HUES64 (cell line): ENCODE measurements at regions not wholly inside any gene's neighbourhood (a gene's known extent, or its start where the extent isn't known, plus 50 kb on each side); places are given as distances from the start of the nearest gene placed in this dataset.

Experiments used
- H3K27ac ChIP-seq: 2 replicates; pipeline ENCODE4 v1.7.0; 2013; ENCODE audit warnings: low read depth, low read length, inconsistent platforms
- H3K27me3 ChIP-seq: 2 replicates; pipeline ENCODE4 v1.6.1; 2013; ENCODE audit warnings: mild to moderate bottlenecking, low read length; ENCODE audit not compliant: insufficient read depth
- H3K36me3 ChIP-seq: 2 replicates; pipeline ENCODE4 v1.6.1; 2013; ENCODE audit warnings: mild to moderate bottlenecking, low read length; ENCODE audit not compliant: insufficient read depth
- H3K4me1 ChIP-seq: 2 replicates; pipeline ENCODE4 v1.6.1; 2013; ENCODE audit warnings: mild to moderate bottlenecking, low read length, moderate library complexity; ENCODE audit not compliant: insufficient read depth
- H3K4me3 ChIP-seq: 2 replicates; pipeline ENCODE4 v1.5.1; 2013; ENCODE audit warnings: mild to moderate bottlenecking, low read length, moderate library complexity
- H3K9ac ChIP-seq: 2 replicates; pipeline ENCODE4 v1.6.1; 2013; ENCODE audit warnings: mild to moderate bottlenecking, low read depth, low read length
- H3K9me3 ChIP-seq: 2 replicates; pipeline ENCODE4 v1.6.1; 2013; ENCODE audit warnings: low read depth, low read length; ENCODE audit not compliant: insufficient read depth
- WGBS: fragments of 150-250, 120-280 bp; methylation state at CpG from one replicate; pipeline ENCODE4 v1.1.7; 2013; ENCODE audit warnings: missing lambda C conversion rate; 5-methylcytosine and 5-hydroxymethylcytosine counted together

- Histone ChIP-seq H3K4me3 (no peak overlapping the region), H3K9ac (no peak overlapping the region), H3K36me3 (no peaks in the 10 kb centered on the region), H3K27ac (no peak overlapping the region), H3K9me3 (no peaks in the 10 kb centered on the region), H3K4me1 (no peaks in the 10 kb centered on the region), H3K27me3 (no peaks in the 10 kb centered on the region)
- WGBS = 87% methylated on average over 2 of the region's 2 CpGs
Observed at GRCh38 chr1:99163671-99164070, 100.6 kb upstream of the PLPPR4 start.

GRCh38 chr1:99170516-99170915 is 93.8 kb upstream of the PLPPR4 start:
- Histone ChIP-seq H3K9me3 (no peaks in the 10 kb centered on the region), H3K4me1 (no peaks in the 10 kb centered on the region), H3K9ac (no peak overlapping the region), H3K4me3 (no peak overlapping the region), H3K27ac (no peak overlapping the region), H3K36me3 (no peaks in the 10 kb centered on the region), H3K27me3 (no peaks in the 10 kb centered on the region)
- WGBS = no CpG with 5 or more reads among the region's 1 CpG

GRCh38 chr1:99171184-99171813 is 93.0 kb upstream of the PLPPR4 start:
- no peaks in the 10 kb centered on the region for H3K4me1 ChIP-seq
- H3K27ac ChIP-seq = no peak overlapping the region
- no peaks in the 10 kb centered on the region for H3K36me3 ChIP-seq
- H3K9me3 ChIP-seq = no peaks in the 10 kb centered on the region
- H3K9ac ChIP-seq = no peak overlapping the region
- no peak overlapping the region for H3K4me3 ChIP-seq
- no peaks in the 10 kb centered on the region for H3K27me3 ChIP-seq
- WGBS = 87% methylated on average over 7 of the region's 7 CpGs

GRCh38 chr1:99173282-99173681 is 91.0 kb upstream of the PLPPR4 start:
- WGBS = 90% methylated on average over 3 of the region's 3 CpGs
- no peaks in the 10 kb centered on the region for H3K36me3 ChIP-seq
- no peaks in the 10 kb centered on the region for H3K27me3 ChIP-seq
- H3K27ac ChIP-seq = no peak overlapping the region
- H3K9me3 ChIP-seq = no peaks in the 10 kb centered on the region
- no peak overlapping the region for H3K9ac ChIP-seq
- no peak overlapping the region for H3K4me3 ChIP-seq
- no peaks in the 10 kb centered on the region for H3K4me1 ChIP-seq

- Histone ChIP-seq H3K4me1 (no peaks in the 10 kb centered on the region), H3K36me3 (no peaks in the 10 kb centered on the region), H3K27ac (no peak overlapping the region), H3K9ac (no peak overlapping the region), H3K27me3 (no peaks in the 10 kb centered on the region), H3K4me3 (no peak overlapping the region), H3K9me3 (no peaks in the 10 kb centered on the region)
- 99% methylated on average over 7 of the region's 7 CpGs for WGBS
Observed at GRCh38 chr1:99173900-99174299, 90.4 kb upstream of the PLPPR4 start.

GRCh38 chr1:99176753-99177152 is 87.5 kb upstream of the PLPPR4 start:
- H3K36me3 ChIP-seq = no peaks in the 10 kb centered on the region
- H3K27me3 ChIP-seq = no peaks in the 10 kb centered on the region
- no peak overlapping the region for H3K27ac ChIP-seq
- no peak overlapping the region for H3K9ac ChIP-seq
- no peaks in the 10 kb centered on the region; the same call in 1 of the 2 replicates for H3K4me1 ChIP-seq
- no peaks in the 10 kb centered on the region for H3K9me3 ChIP-seq
- no peak overlapping the region for H3K4me3 ChIP-seq
- WGBS = 88% methylated on average over 1 of the region's 1 CpG

GRCh38 chr1:99177465-99177864 is 86.8 kb upstream of the PLPPR4 start:
- Histone ChIP-seq H3K9ac (no peak overlapping the region), H3K4me3 (no peak overlapping the region), H3K9me3 (no peaks in the 10 kb centered on the region), H3K27ac (no peak overlapping the region), H3K4me1 (no peaks in the 10 kb centered on the region; the same call in 1 of the 2 replicates), H3K27me3 (no peaks in the 10 kb centered on the region), H3K36me3 (no peaks in the 10 kb centered on the region)
- WGBS = no CpG with 5 or more reads among the region's 1 CpG

- WGBS = 26% methylated on average over 3 of the region's 3 CpGs
- Histone ChIP-seq H3K27ac (no peak overlapping the region), H3K4me1 (no peaks in the 10 kb centered on the region; the same call in 1 of the 2 replicates), H3K9ac (no peak overlapping the region), H3K27me3 (no peaks in the 10 kb centered on the region), H3K9me3 (no peaks in the 10 kb centered on the region), H3K4me3 (no peak overlapping the region), H3K36me3 (no peaks in the 10 kb centered on the region)
Observed at GRCh38 chr1:99180343-99180808, 83.9 kb upstream of the PLPPR4 start.

- Histone ChIP-seq H3K4me3 (no peak overlapping the region), H3K9me3 (no peaks in the 10 kb centered on the region), H3K27ac (no peak overlapping the region), H3K9ac (no peak overlapping the region), H3K27me3 (no peaks in the 10 kb centered on the region), H3K4me1 (no peaks in the 10 kb centered on the region; the same call in 1 of the 2 replicates), H3K36me3 (no peaks in the 10 kb centered on the region)
- 100% methylated on average over 1 of the region's 2 CpGs for WGBS
Observed at GRCh38 chr1:99180915-99181314, 83.4 kb upstream of the PLPPR4 start.

GRCh38 chr1:99181892-99182291 is 82.4 kb upstream of the PLPPR4 start:
- H3K4me1 ChIP-seq = no peaks in the 10 kb centered on the region; the same call in 1 of the 2 replicates
- H3K27me3 ChIP-seq = no peaks in the 10 kb centered on the region
- WGBS = 94% methylated on average over 2 of the region's 2 CpGs
- no peak overlapping the region for H3K27ac ChIP-seq
- H3K9ac ChIP-seq = no peak overlapping the region
- H3K9me3 ChIP-seq = no peaks in the 10 kb centered on the region
- no peak overlapping the region for H3K4me3 ChIP-seq
- H3K36me3 ChIP-seq = no peaks in the 10 kb centered on the region

GRCh38 chr1:99185196-99185595 is 79.1 kb upstream of the PLPPR4 start:
- Histone ChIP-seq H3K4me1 (no peaks in the 10 kb centered on the region; the same call in 1 of the 2 replicates), H3K9me3 (no peaks in the 10 kb centered on the region), H3K27me3 (no peaks in the 10 kb centered on the region), H3K9ac (no peak overlapping the region), H3K4me3 (no peak overlapping the region), H3K36me3 (no peaks in the 10 kb centered on the region), H3K27ac (no peak overlapping the region)
- 93% methylated on average over 2 of the region's 3 CpGs for WGBS

GRCh38 chr1:99193431-99193830 is 70.9 kb upstream of the PLPPR4 start:
- no peaks in the 10 kb centered on the region for H3K36me3 ChIP-seq
- H3K9ac ChIP-seq = no peak overlapping the region
- H3K4me3 ChIP-seq = no peak overlapping the region
- H3K9me3 ChIP-seq = no peaks in the 10 kb centered on the region
- H3K4me1 ChIP-seq = no peaks in the 10 kb centered on the region
- 100% methylated on average over 1 of the region's 2 CpGs for WGBS
- H3K27ac ChIP-seq = no peak overlapping the region
- H3K27me3 ChIP-seq = no peaks in the 10 kb centered on the region
